IPS-18a (cell line): ENCODE measurements at regions not wholly inside any gene's neighbourhood (a gene's known extent, or its start where the extent isn't known, plus 50 kb on each side); places are given as distances from the start of the nearest gene placed in this dataset.

Experiments used
- H3K27ac ChIP-seq: one replicate; pipeline ENCODE4 v1.5.1; 2013; ENCODE audit warnings: low read length
- H3K27me3 ChIP-seq: one replicate; pipeline ENCODE4 v1.6.1; 2013; ENCODE audit warnings: mild to moderate bottlenecking, low read length; ENCODE audit not compliant: control insufficient read depth, insufficient read depth
- H3K36me3 ChIP-seq: one replicate; pipeline ENCODE4 v1.6.1; 2013; ENCODE audit warnings: low read depth, low read length; ENCODE audit not compliant: control insufficient read depth
- H3K4me1 ChIP-seq: one replicate; pipeline ENCODE4 v1.6.1; 2013; ENCODE audit warnings: low read depth, low read length; ENCODE audit not compliant: control insufficient read depth
- H3K4me3 ChIP-seq: one replicate; pipeline ENCODE4 v1.5.1; 2013; ENCODE audit warnings: low read length
- H3K9ac ChIP-seq: one replicate; pipeline ENCODE4 v1.6.1; 2013; ENCODE audit warnings: mild to moderate bottlenecking, low read length, moderate library complexity
- H3K9me3 ChIP-seq: one replicate; pipeline ENCODE4 v1.6.1; 2013; ENCODE audit warnings: low read depth, low read length; ENCODE audit not compliant: control insufficient read depth

- no peaks in the 10 kb centered on the region for H3K4me1 ChIP-seq
- no peaks in the 10 kb centered on the region for H3K36me3 ChIP-seq
- H3K9me3 ChIP-seq: no peaks in the 10 kb centered on the region
- H3K9ac ChIP-seq: no peak overlapping the region
- H3K4me3 ChIP-seq: no peak overlapping the region
- H3K27ac ChIP-seq: no peak overlapping the region
- no peaks in the 10 kb centered on the region for H3K27me3 ChIP-seq
Measured at GRCh38 chr9:120338340-120338739, 241.6 kb downstream of the CDK5RAP2 start.

- Histone ChIP-seq H3K4me1 (no peaks in the 10 kb centered on the region), H3K9me3 (no peaks in the 10 kb centered on the region)
Measured at GRCh38 chr9:120337131-120337530, 242.8 kb downstream of the CDK5RAP2 start.

GRCh38 chr9:120336753-120337090, 243.2 kb downstream of the CDK5RAP2 start:
- Histone ChIP-seq H3K27me3 (no peaks in the 10 kb centered on the region), H3K4me3 (no peak overlapping the region), H3K9me3 (no peaks in the 10 kb centered on the region), H3K4me1 (no peaks in the 10 kb centered on the region), H3K36me3 (no peaks in the 10 kb centered on the region), H3K9ac (no peak overlapping the region), H3K27ac (no peak overlapping the region)

More at GRCh38 chr9:120337131-120337530, 242.8 kb downstream of the CDK5RAP2 start:
- Histone ChIP-seq H3K27me3 (no peaks in the 10 kb centered on the region), H3K27ac (no peak overlapping the region), H3K4me3 (no peak overlapping the region), H3K36me3 (no peaks in the 10 kb centered on the region), H3K9ac (no peak overlapping the region)

- Histone ChIP-seq H3K4me1 (no peaks in the 10 kb centered on the region), H3K9me3 (no peaks in the 10 kb centered on the region), H3K27ac (no peak overlapping the region), H3K27me3 (no peaks in the 10 kb centered on the region), H3K36me3 (no peaks in the 10 kb centered on the region), H3K9ac (no peak overlapping the region), H3K4me3 (no peak overlapping the region)
Measured at GRCh38 chr9:120336021-120336752, 243.8 kb downstream of the CDK5RAP2 start.

- Histone ChIP-seq H3K4me1 (no peaks in the 10 kb centered on the region), H3K4me3 (no peak overlapping the region), H3K36me3 (no peaks in the 10 kb centered on the region), H3K27ac (no peak overlapping the region), H3K27me3 (no peaks in the 10 kb centered on the region), H3K9me3 (no peaks in the 10 kb centered on the region), H3K9ac (no peak overlapping the region)
Measured at GRCh38 chr9:120331913-120332312, 248.1 kb downstream of the CDK5RAP2 start.

GRCh38 chr9:120330031-120330430, 249.9 kb downstream of the CDK5RAP2 start:
- peaks cover 3% of the 10 kb centered on the region for H3K4me1 ChIP-seq
- H3K9me3 ChIP-seq: no peaks in the 10 kb centered on the region
- H3K9ac ChIP-seq: no peak overlapping the region

GRCh38 chr9:120327322-120327721, 252.6 kb downstream of the CDK5RAP2 start:
- Histone ChIP-seq H3K4me1 (peaks cover 7% of the 10 kb centered on the region), H3K27me3 (no peaks in the 10 kb centered on the region), H3K9me3 (no peaks in the 10 kb centered on the region), H3K36me3 (no peaks in the 10 kb centered on the region), H3K4me3 (no peak overlapping the region), H3K27ac (no peak overlapping the region), H3K9ac (no peak overlapping the region)

More at GRCh38 chr9:120330031-120330430, 249.9 kb downstream of the CDK5RAP2 start:
- H3K27me3 ChIP-seq: no peaks in the 10 kb centered on the region
- no peak overlapping the region for H3K4me3 ChIP-seq
- no peak overlapping the region for H3K27ac ChIP-seq
- no peaks in the 10 kb centered on the region for H3K36me3 ChIP-seq

- H3K27me3 ChIP-seq: no peaks in the 10 kb centered on the region
Measured at GRCh38 chr9:120326049-120326693, 253.8 kb downstream of the CDK5RAP2 start.

GRCh38 chr9:120324996-120325642, 254.8 kb downstream of the CDK5RAP2 start:
- H3K27me3 ChIP-seq: no peaks in the 10 kb centered on the region
- no peaks in the 10 kb centered on the region for H3K9me3 ChIP-seq
- H3K36me3 ChIP-seq: no peaks in the 10 kb centered on the region
- no peak overlapping the region for H3K9ac ChIP-seq
- H3K4me3 ChIP-seq: no peak overlapping the region
- no peak overlapping the region for H3K27ac ChIP-seq
- peaks cover 7% of the 10 kb centered on the region for H3K4me1 ChIP-seq

More at GRCh38 chr9:120326049-120326693, 253.8 kb downstream of the CDK5RAP2 start:
- H3K4me3 ChIP-seq: no peak overlapping the region
- H3K9me3 ChIP-seq: no peaks in the 10 kb centered on the region
- H3K36me3 ChIP-seq: no peaks in the 10 kb centered on the region
- H3K4me1 ChIP-seq: peaks cover 7% of the 10 kb centered on the region
- H3K9ac ChIP-seq: no peak overlapping the region
- H3K27ac ChIP-seq: no peak overlapping the region

GRCh38 chr9:120324461-120324860, 255.5 kb downstream of the CDK5RAP2 start:
- H3K9me3 ChIP-seq: no peaks in the 10 kb centered on the region
- H3K27ac ChIP-seq: no peak overlapping the region
- peaks cover 7% of the 10 kb centered on the region for H3K4me1 ChIP-seq
- H3K27me3 ChIP-seq: no peaks in the 10 kb centered on the region
- H3K4me3 ChIP-seq: no peak overlapping the region
- H3K36me3 ChIP-seq: no peaks in the 10 kb centered on the region
- H3K9ac ChIP-seq: no peak overlapping the region

GRCh38 chr9:120323125-120323524, 256.8 kb downstream of the CDK5RAP2 start:
- peaks cover 7% of the 10 kb centered on the region for H3K4me1 ChIP-seq
- H3K9ac ChIP-seq: no peak overlapping the region
- H3K4me3 ChIP-seq: no peak overlapping the region
- no peaks in the 10 kb centered on the region for H3K27me3 ChIP-seq
- H3K9me3 ChIP-seq: no peaks in the 10 kb centered on the region
- no peak overlapping the region for H3K27ac ChIP-seq
- H3K36me3 ChIP-seq: no peaks in the 10 kb centered on the region
